Gastroesophageal sphincter (tissue), 4 donors: ENCODE measurements at regions not wholly inside any gene's neighbourhood (a gene's known extent, or its start where the extent isn't known, plus 50 kb on each side); places are given as distances from the start of the nearest gene placed in this dataset.

Experiments used
- ATAC-seq: fragments of 150-250 bp; one replicate; pipeline ENCODE4 v1.9.1; 2016; ENCODE audit warnings: mild to moderate bottlenecking, moderate library complexity
- H3K27ac ChIP-seq, 4 donors: fragments of 200-600 bp; sonication (generic) in 3 of 4; 1 replicate in 3 of 4; 2 replicates in 1 of 4; pipeline ENCODE4 v1.5.1; 2016 to 2019
- H3K27me3 ChIP-seq: fragments of 200-600 bp; sonication (generic); one replicate; pipeline ENCODE4 v1.5.1; 2019
- H3K36me3 ChIP-seq, 2 donors: fragments of 200-600 bp; sonication (generic); one replicate each; pipeline ENCODE4 v1.5.1; 2019; ENCODE audit warnings: control low read depth in 1 of 2
- H3K4me1 ChIP-seq, 3 donors: fragments of 200-600 bp; sonication (generic); 1 replicate in 2 of 3; 2 replicates in 1 of 3; pipeline ENCODE4 v1.5.1; 2016 to 2019; ENCODE audit warnings: control low read depth in 2 of 3
- H3K4me3 ChIP-seq, 2 donors: fragments of 200-600 bp; sonication (generic); one replicate each; pipeline ENCODE4 v1.5.1; 2019; ENCODE audit warnings: mild to moderate bottlenecking in 1 of 2, moderate library complexity in 1 of 2
- H3K9me3 ChIP-seq, 3 donors: fragments of 200-600 bp; sonication (generic); one replicate each; pipeline ENCODE4 v1.5.1; 2017 to 2019; ENCODE audit warnings: control low read depth in 2 of 3
- CTCF ChIP-seq, 4 experiments: fragments of 200-600 bp in 2 of 4; fragments of 450-650 bp in 2 of 4; sonication (generic) in 1 of 4; IDR thresholded peaks; one replicate each; pipeline ENCODE4 v1.5.1; 2017 to 2019; ENCODE audit warnings: antibody characterized with exemption in 4 of 4, mild to moderate bottlenecking in 2 of 4, moderate library complexity in 2 of 4
- EP300 ChIP-seq: sonication (generic); formaldehyde crosslinking; IDR thresholded peaks from one replicate; pipeline ENCODE4 v1.6.1; 2017; ENCODE audit warnings: antibody characterized with exemption, mild to moderate bottlenecking
- POLR2A ChIP-seq, 2 donors: fragments of 450-650 bp; IDR thresholded peaks; one replicate each; pipeline ENCODE4 v1.6.1; 2017; ENCODE audit warnings: antibody characterized with exemption in 2 of 2, mild to moderate bottlenecking in 2 of 2, moderate library complexity in 1 of 2
- POLR2AphosphoS5 ChIP-seq: sonication (generic); formaldehyde crosslinking; IDR thresholded peaks from one replicate; pipeline ENCODE4 v1.6.1; 2017; ENCODE audit warnings: antibody characterized with exemption
- WGBS, 2 donors: methylation state at CpG; one replicate each; pipeline ENCODE4 v1.1.5; 2018; ENCODE audit warnings: low coverage in 1 of 2; 5-methylcytosine and 5-hydroxymethylcytosine counted together

- Histone ChIP-seq H3K4me3 (no peak overlapping the region), H3K36me3 (no peaks in the 10 kb centered on the region), H3K27ac (no peak overlapping the region), H3K4me1 (no peaks in the 10 kb centered on the region), H3K9me3 (no peaks in the 10 kb centered on the region), H3K27me3 (no peaks in the 10 kb centered on the region)
- TF ChIP-seq EP300 (no peak), POLR2A (IDR thresholded peaks at IDR 0.05) (no peak), CTCF (IDR thresholded peaks at IDR 0.05) (no peak), POLR2AphosphoS5 (no peak)
- 25 to 44% methylated on average over 1 of the region's 1 CpG for WGBS, 2 donors
- ATAC-seq: no peak
Observed at GRCh38 chr3:88267-88666, 108.3 kb upstream of the CHL1 start.

- no peak for ATAC-seq
- Histone ChIP-seq H3K36me3 (no peaks in the 10 kb centered on the region), H3K4me3 (no peak overlapping the region), H3K27me3 (no peaks in the 10 kb centered on the region), H3K4me1 (no peaks in the 10 kb centered on the region), H3K9me3 (no peaks in the 10 kb centered on the region), H3K27ac (no peak overlapping the region)
- 80 to 87% methylated on average over 7 of the region's 7 CpGs for WGBS, 2 donors
- TF ChIP-seq POLR2AphosphoS5: no peak
- no peak for TF ChIP-seq POLR2A (IDR thresholded peaks at IDR 0.05)
- TF ChIP-seq EP300: no peak
- TF ChIP-seq CTCF (IDR thresholded peaks at IDR 0.05): no peak
Observed at GRCh38 chr3:93746-94145, 102.8 kb upstream of the CHL1 start.

- TF ChIP-seq CTCF (IDR thresholded peaks at IDR 0.05) (no peak), POLR2AphosphoS5 (no peak), POLR2A (IDR thresholded peaks at IDR 0.05) (no peak), EP300 (no peak)
- Histone ChIP-seq H3K27ac (no peak overlapping the region), H3K9me3 (no peaks in the 10 kb centered on the region), H3K36me3 (no peaks in the 10 kb centered on the region), H3K4me1 (no peaks in the 10 kb centered on the region), H3K4me3 (no peak overlapping the region), H3K27me3 (no peaks in the 10 kb centered on the region)
- 20 to 56% methylated on average over 1 to 4 of the region's 4 CpGs for WGBS, 2 donors
- no peak for ATAC-seq
Observed at GRCh38 chr3:96259-96658, 100.3 kb upstream of the CHL1 start.

GRCh38 chr3:97417-98258 is 98.9 kb upstream of the CHL1 start:
- Histone ChIP-seq H3K36me3 (no peaks in the 10 kb centered on the region), H3K9me3 (no peaks in the 10 kb centered on the region), H3K27ac (no peak overlapping the region), H3K4me1 (no peaks in the 10 kb centered on the region), H3K27me3 (no peaks in the 10 kb centered on the region), H3K4me3 (no peak overlapping the region)
- 57 to 65% methylated on average over 8 of the region's 8 CpGs for whole genome bisulfite sequencing, 2 donors
- TF ChIP-seq EP300: no peak
- no peak for TF ChIP-seq POLR2AphosphoS5
- TF ChIP-seq CTCF (IDR thresholded peaks at IDR 0.05): no peak
- no peak for TF ChIP-seq POLR2A (IDR thresholded peaks at IDR 0.05)
- ATAC-seq: no peak

- no peak for ATAC-seq
- TF ChIP-seq POLR2A (IDR thresholded peaks at IDR 0.05): no peak
- no peak for TF ChIP-seq EP300
- TF ChIP-seq CTCF (IDR thresholded peaks at IDR 0.05): no peak
- TF ChIP-seq POLR2AphosphoS5: no peak
- Histone ChIP-seq H3K9me3 (no peaks in the 10 kb centered on the region), H3K4me1 (no peaks in the 10 kb centered on the region), H3K27me3 (no peaks in the 10 kb centered on the region), H3K4me3 (no peak overlapping the region), H3K36me3 (no peaks in the 10 kb centered on the region), H3K27ac (no peak overlapping the region)
- 50 to 67% methylated on average over 2 to 5 of the region's 5 CpGs for WGBS, 2 donors
Observed at GRCh38 chr3:98259-98654, 98.3 kb upstream of the CHL1 start.
